ENCODE measurements at regions not wholly inside any gene's neighbourhood (a gene's known extent, or its start where the extent isn't known, plus 50 kb on each side); places are given as distances from the start of the nearest gene placed in this dataset.

DNA sequence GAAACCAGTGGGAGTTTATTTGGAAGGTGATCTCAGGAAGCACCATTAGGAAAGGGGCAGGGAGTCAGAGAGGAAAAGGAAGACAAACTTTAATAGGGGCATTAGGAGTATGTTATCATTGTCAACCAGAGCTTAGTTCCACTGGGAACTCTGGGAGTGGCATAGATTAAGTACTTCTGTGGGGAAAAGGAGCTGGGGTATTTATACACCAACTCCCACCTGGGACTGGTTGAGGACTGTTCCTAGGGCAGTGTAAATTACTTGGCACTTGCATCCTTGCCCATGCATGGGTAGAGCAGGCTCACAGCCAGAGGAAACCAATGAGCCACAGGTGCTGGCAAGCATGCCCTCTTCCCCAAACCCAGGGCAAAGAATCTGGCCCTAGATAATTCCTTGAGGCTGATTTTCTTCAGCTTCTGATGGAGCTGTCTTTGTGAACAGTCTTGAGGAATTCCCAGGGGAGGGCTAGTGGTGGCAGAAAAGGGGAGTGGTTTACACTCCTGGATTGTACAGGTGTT lies 541.2 kb downstream of the MIAT start:
- H3K27me3 Mint-ChIP-seq, result peaks cover 24% of the 10 kb centered on the region
- H3K9me3 Mint-ChIP-seq, result no peaks in the 10 kb centered on the region
- DNase-seq, result no peak
- H3K4me1 Mint-ChIP-seq (ENCODE audit: low read depth), result no peaks in the 10 kb centered on the region
- H3K27ac Mint-ChIP-seq, result no peak overlapping the region
- H3K4me3 Mint-ChIP-seq, result no peak overlapping the region
- H3K36me3 Mint-ChIP-seq (ENCODE audit: low read depth), result no peaks in the 10 kb centered on the region

- DNase-seq, result no peak
- Mint-ChIP-seq H3K36me3 (ENCODE audit: low read depth) (no peaks in the 10 kb centered on the region), H3K4me1 (ENCODE audit: low read depth) (no peaks in the 10 kb centered on the region), H3K4me3 (no peak overlapping the region), H3K9me3 (no peaks in the 10 kb centered on the region), H3K27me3 (peaks cover 22% of the 10 kb centered on the region), H3K27ac (no peak overlapping the region)
These were observed 542.0 kb downstream of the MIAT start for GRCh38 chr22:27199354-27199753.

- DNase-seq, result no peak
- Mint-ChIP-seq H3K4me1 (ENCODE audit: low read depth) (no peaks in the 10 kb centered on the region), H3K27me3 (peaks cover 27% of the 10 kb centered on the region), H3K27ac (no peak overlapping the region), H3K9me3 (no peaks in the 10 kb centered on the region), H3K4me3 (no peak overlapping the region), H3K36me3 (ENCODE audit: low read depth) (no peaks in the 10 kb centered on the region)
These were observed 543.9 kb downstream of the MIAT start for GRCh38 chr22:27201276-27201675.

DNA sequence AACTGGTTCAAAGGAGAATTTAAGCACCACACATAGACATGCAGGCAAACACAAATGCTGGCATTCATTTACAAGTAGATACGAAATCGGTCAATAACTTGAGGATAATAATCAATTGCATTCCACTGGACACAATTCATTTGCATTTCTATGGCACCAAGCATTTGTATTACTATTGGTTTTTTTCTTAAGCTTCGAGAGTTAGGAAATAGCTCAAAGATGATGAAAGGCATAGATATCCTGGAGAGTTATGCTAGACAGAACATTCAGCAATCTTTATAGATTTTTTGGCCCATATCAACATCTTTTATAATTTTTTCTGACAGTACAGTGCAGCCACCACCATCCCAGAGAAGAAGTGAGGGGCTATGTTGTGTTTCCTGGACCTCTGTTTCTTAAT lies 544.4 kb downstream of the MIAT start:
- Mint-ChIP-seq H3K4me1 (ENCODE audit: low read depth) (no peaks in the 10 kb centered on the region), H3K36me3 (ENCODE audit: low read depth) (no peaks in the 10 kb centered on the region), H3K9me3 (no peaks in the 10 kb centered on the region), H3K4me3 (no peak overlapping the region), H3K27me3 (peaks cover 28% of the 10 kb centered on the region), H3K27ac (no peak overlapping the region)
- DNase-seq, result no peak

DNA sequence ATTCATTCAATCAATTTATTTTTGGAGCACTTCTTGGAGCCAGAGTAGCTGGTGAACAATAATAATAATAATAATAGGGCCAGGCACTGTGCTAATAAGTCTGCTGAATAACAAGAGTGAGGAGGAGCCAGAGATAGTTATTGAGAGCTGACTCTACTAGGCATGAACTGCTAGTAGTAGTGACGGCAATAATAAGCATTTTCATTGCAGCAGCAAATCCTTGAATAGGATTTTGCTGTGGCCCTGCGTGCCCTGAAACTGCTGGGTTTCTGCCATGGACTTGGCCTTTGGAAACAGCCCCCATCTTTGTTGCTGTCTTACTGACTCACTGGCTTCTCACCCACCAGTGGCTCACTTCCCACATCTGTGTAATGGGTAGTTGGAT lies 545.9 kb downstream of the MIAT start:
- H3K4me1 Mint-ChIP-seq (ENCODE audit: low read depth), result no peaks in the 10 kb centered on the region
- DNase-seq, result no peak
- H3K4me3 Mint-ChIP-seq, result no peak overlapping the region
- H3K27ac Mint-ChIP-seq, result no peak overlapping the region
- no peaks in the 10 kb centered on the region for H3K36me3 Mint-ChIP-seq (ENCODE audit: low read depth)
- no peaks in the 10 kb centered on the region for H3K9me3 Mint-ChIP-seq
- peaks cover 28% of the 10 kb centered on the region for H3K27me3 Mint-ChIP-seq

- DNase-seq, result no peak
- H3K4me1 Mint-ChIP-seq (ENCODE audit: low read depth), result no peaks in the 10 kb centered on the region
- H3K4me3 Mint-ChIP-seq, result no peak overlapping the region
- peaks cover 28% of the 10 kb centered on the region for H3K27me3 Mint-ChIP-seq
- H3K36me3 Mint-ChIP-seq (ENCODE audit: low read depth), result no peaks in the 10 kb centered on the region
- no peak overlapping the region for H3K27ac Mint-ChIP-seq
- H3K9me3 Mint-ChIP-seq, result no peaks in the 10 kb centered on the region
These were observed 546.9 kb downstream of the MIAT start for GRCh38 chr22:27204280-27204679.

DNA sequence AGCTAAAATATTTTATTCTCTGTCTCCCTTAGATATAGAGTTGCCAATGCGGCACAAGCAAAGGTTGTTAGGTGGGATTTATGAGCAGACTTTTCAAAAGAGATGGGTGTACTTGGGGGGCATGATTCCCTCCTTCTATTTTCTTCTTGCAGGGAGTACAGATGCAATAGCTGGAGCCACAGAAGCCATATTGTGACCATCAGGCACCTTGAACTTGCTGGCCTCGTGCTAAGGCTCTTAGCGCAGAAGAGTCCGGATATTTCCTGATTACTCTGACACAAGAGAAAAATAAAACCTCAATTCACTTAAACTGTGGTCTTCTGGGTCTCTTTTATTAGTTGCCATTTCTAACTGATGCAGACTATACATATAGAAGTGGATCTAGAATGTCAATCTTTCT lies 547.4 kb downstream of the MIAT start:
- H3K9me3 Mint-ChIP-seq, result no peaks in the 10 kb centered on the region
- no peaks in the 10 kb centered on the region for H3K4me1 Mint-ChIP-seq (ENCODE audit: low read depth)
- H3K27me3 Mint-ChIP-seq, result peaks cover 28% of the 10 kb centered on the region
- no peak overlapping the region for H3K27ac Mint-ChIP-seq
- DNase-seq, result no peak
- H3K36me3 Mint-ChIP-seq (ENCODE audit: low read depth), result no peaks in the 10 kb centered on the region
- H3K4me3 Mint-ChIP-seq, result no peak overlapping the region

DNA sequence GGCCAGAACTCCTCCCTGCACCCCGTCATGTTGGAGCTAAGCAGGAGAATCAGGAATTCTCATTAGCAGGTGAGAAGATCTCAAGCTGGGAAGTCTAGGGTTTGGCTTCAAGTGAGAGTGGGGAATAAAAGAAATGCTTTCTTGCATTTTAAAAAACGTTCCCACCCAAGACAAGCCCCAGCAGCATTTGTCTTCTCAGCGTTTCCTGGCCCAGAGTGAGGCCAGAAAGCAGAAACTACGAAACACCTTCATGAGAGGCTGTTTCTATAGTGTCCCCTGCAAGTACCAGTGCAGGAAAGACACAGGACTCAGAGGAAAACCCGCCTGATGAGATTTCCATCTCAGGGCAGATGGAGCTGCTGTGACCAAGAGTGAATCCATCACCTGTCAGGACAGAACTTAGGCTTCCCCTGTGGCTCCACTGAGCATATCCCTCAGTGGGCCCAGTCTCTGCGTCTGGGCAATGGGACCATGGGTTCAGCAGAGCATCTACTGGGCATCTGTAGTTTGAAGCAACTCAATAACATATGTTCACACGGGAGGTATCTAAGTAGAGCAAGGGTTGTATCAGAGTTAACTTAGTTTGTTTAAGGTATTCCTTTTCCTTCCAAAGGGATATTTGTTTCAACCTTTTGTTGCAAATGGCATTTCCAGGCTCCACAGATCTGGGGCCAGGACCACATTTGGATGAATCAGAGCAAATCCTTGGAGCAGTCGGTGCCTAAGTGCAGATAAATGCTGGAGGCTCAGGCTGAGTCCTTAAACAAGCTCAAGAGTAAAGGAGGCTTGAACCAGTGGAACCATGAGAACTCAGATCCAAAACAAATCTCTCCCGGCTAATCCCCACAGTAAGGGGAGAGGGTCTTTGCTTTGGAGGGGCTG lies 548.3 kb downstream of the MIAT start:
- H3K27me3 Mint-ChIP-seq, result peaks cover 28% of the 10 kb centered on the region
- no peak for DNase-seq

GRCh38 chr22:27206374-27207133 lies 549.2 kb downstream of the MIAT start:
- no peak for DNase-seq
- Mint-ChIP-seq H3K9me3 (no peaks in the 10 kb centered on the region), H3K4me3 (no peak overlapping the region)

More for the DNA sequence above, 548.3 kb downstream of the MIAT start:
- no peaks in the 10 kb centered on the region for H3K36me3 Mint-ChIP-seq (ENCODE audit: low read depth)
- H3K9me3 Mint-ChIP-seq, result no peaks in the 10 kb centered on the region
- no peak overlapping the region for H3K4me3 Mint-ChIP-seq
- H3K27ac Mint-ChIP-seq, result no peak overlapping the region
- H3K4me1 Mint-ChIP-seq (ENCODE audit: low read depth), result no peaks in the 10 kb centered on the region

DNA sequence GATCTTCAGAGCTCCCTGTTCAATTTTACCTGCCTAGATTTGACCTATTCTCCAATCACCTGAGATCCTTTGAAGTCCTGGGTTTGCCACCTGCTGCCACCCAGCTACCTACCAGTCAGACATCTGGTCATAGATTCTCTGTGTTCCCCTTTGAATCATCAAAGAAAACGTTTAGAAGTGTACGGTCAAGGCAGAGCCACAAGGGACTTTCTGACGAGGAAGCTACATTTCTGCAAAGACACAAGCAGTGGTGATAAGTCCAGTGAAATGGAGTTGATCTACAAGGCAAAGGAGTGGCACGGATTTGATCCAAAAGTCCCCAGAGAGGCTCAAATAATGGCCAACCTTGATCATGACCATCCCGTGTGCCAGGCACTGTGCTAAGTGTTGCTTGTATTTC lies 549.9 kb downstream of the MIAT start:
- Mint-ChIP-seq H3K36me3 (ENCODE audit: low read depth) (no peaks in the 10 kb centered on the region), H3K9me3 (no peaks in the 10 kb centered on the region), H3K27me3 (peaks cover 37% of the 10 kb centered on the region), H3K4me1 (ENCODE audit: low read depth) (no peaks in the 10 kb centered on the region), H3K27ac (no peak overlapping the region), H3K4me3 (no peak overlapping the region)
- no peak for DNase-seq

More at GRCh38 chr22:27206374-27207133, 549.2 kb downstream of the MIAT start:
- Mint-ChIP-seq H3K36me3 (ENCODE audit: low read depth) (no peaks in the 10 kb centered on the region), H3K27me3 (peaks cover 33% of the 10 kb centered on the region), H3K27ac (no peak overlapping the region), H3K4me1 (ENCODE audit: low read depth) (no peaks in the 10 kb centered on the region)

DNA sequence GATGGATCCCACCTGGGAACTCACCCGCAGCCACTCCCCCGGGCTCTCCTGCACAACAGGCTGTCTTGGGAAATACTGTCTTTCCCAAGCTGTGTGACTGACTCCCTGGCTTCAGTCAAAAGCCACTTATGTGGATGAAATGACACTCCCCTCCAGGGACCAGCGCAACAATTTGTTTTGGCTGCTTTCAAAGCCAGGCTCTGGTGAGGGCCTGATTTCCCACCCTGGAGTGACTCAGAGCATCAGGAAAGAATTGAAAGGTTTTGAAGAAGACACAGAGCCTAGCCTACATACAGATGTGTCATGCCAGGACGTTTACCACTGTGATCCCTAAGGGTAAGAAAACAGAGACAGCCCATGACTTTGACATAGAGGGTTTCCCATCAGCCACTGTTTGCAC lies 550.5 kb downstream of the MIAT start:
- H3K27ac Mint-ChIP-seq, result no peak overlapping the region
- no peaks in the 10 kb centered on the region for H3K36me3 Mint-ChIP-seq (ENCODE audit: low read depth)
- no peak overlapping the region for H3K4me3 Mint-ChIP-seq

GRCh38 chr22:27210111-27210730 lies 552.8 kb downstream of the MIAT start:
- Mint-ChIP-seq H3K27ac (no peak overlapping the region), H3K4me1 (ENCODE audit: low read depth) (no peaks in the 10 kb centered on the region), H3K27me3 (peaks cover 39% of the 10 kb centered on the region), H3K4me3 (no peak overlapping the region), H3K9me3 (no peaks in the 10 kb centered on the region), H3K36me3 (ENCODE audit: low read depth) (no peaks in the 10 kb centered on the region)
- no peak for DNase-seq

More for the DNA sequence above, 550.5 kb downstream of the MIAT start:
- Mint-ChIP-seq H3K27me3 (peaks cover 41% of the 10 kb centered on the region), H3K9me3 (no peaks in the 10 kb centered on the region), H3K4me1 (ENCODE audit: low read depth) (no peaks in the 10 kb centered on the region)
- no peak for DNase-seq

DNA sequence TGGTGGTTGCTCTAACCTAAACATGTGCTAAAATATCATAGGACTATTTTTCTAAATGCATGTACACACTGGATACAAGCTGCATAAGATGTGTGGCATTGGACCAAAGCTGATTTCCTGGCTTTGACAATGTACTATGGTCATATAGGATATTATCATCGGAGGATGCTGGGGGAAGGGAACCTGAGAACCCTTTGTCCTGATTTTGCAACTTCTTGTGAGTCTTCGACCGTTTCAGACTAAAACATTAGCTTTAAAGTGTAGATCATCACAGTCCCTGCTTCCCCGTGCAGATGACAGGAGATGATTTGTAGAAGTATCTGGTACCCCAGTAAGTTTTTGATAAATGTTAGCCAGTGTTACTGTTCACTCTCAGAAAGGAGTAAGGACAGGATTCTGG lies 554.7 kb downstream of the MIAT start:
- DNase-seq, result no peak
- Mint-ChIP-seq H3K4me3 (no peak overlapping the region), H3K27ac (no peak overlapping the region), H3K9me3 (no peaks in the 10 kb centered on the region), H3K4me1 (ENCODE audit: low read depth) (no peaks in the 10 kb centered on the region), H3K36me3 (ENCODE audit: low read depth) (no peaks in the 10 kb centered on the region), H3K27me3 (peaks cover 39% of the 10 kb centered on the region)

GRCh38 chr22:27212617-27213177 lies 555.3 kb downstream of the MIAT start:
- Mint-ChIP-seq H3K27me3 (peaks cover 43% of the 10 kb centered on the region), H3K36me3 (ENCODE audit: low read depth) (no peaks in the 10 kb centered on the region), H3K4me1 (ENCODE audit: low read depth) (no peaks in the 10 kb centered on the region), H3K27ac (no peak overlapping the region), H3K4me3 (no peak overlapping the region), H3K9me3 (no peaks in the 10 kb centered on the region)
- DNase-seq, result no peak
